ENCODE measurements at regions not wholly inside any gene's neighbourhood (a gene's known extent, or its start where the extent isn't known, plus 50 kb on each side); places are given as distances from the start of the nearest gene placed in this dataset.
"Not testable (repeated sequence)": the region's sequence is repeated elsewhere in the genome, so short reads cannot be mapped to it uniquely, and the experiment has no call there.

GRCh38 chr1:37380546-37380945 is 93.8 kb upstream of the ZC3H12A start:
- not testable (repeated sequence) for DNase-seq (ENCODE audit: low spot score)

- no peak for DNase-seq (ENCODE audit: low spot score)
These were observed 86.5 kb upstream of the ZC3H12A start for GRCh38 chr1:37387854-37388253.

GRCh38 chr1:37389327-37389726 is 85.1 kb upstream of the ZC3H12A start:
- no peak for DNase-seq (ENCODE audit: low spot score)

- DNase-seq (ENCODE audit: low spot score) = no peak
These were observed 83.0 kb upstream of the ZC3H12A start for GRCh38 chr1:37391211-37392011.

GRCh38 chr1:37392051-37392450 is 82.3 kb upstream of the ZC3H12A start:
- no peak for DNase-seq (ENCODE audit: low spot score)

- no peak for DNase-seq (ENCODE audit: low spot score)
These were observed 80.9 kb upstream of the ZC3H12A start for GRCh38 chr1:37393173-37394120.

GRCh38 chr1:37394574-37395464 is 79.6 kb upstream of the ZC3H12A start:
- no peak for DNase-seq (ENCODE audit: low spot score)

- DNase-seq (ENCODE audit: low spot score) = no peak
These were observed 76.3 kb upstream of the ZC3H12A start for GRCh38 chr1:37398096-37398495.

GRCh38 chr1:37399205-37399604 is 75.2 kb upstream of the ZC3H12A start:
- no peak for DNase-seq (ENCODE audit: low spot score)

GRCh38 chr1:37399830-37400464 is 74.4 kb upstream of the ZC3H12A start:
- DNase-seq (ENCODE audit: low spot score) = no peak

- DNase-seq (ENCODE audit: low spot score) = no peak
These were observed 73.7 kb upstream of the ZC3H12A start for GRCh38 chr1:37400466-37401225.

GRCh38 chr1:37403166-37403565 is 71.2 kb upstream of the ZC3H12A start:
- no peak for DNase-seq (ENCODE audit: low spot score)

- DNase-seq (ENCODE audit: low spot score) = no peak
These were observed 69.7 kb upstream of the ZC3H12A start for GRCh38 chr1:37404711-37405110.

- DNase-seq (ENCODE audit: low spot score) = no peak
These were observed 64.3 kb upstream of the ZC3H12A start for GRCh38 chr1:37410105-37410504.

- DNase-seq (ENCODE audit: low spot score) = no peak
These were observed 63.6 kb upstream of the ZC3H12A start for GRCh38 chr1:37410815-37411214.

GRCh38 chr1:37415611-37416244 is 58.7 kb upstream of the ZC3H12A start:
- DNase-seq (ENCODE audit: low spot score) = no peak

- DNase-seq (ENCODE audit: low spot score) = no peak
These were observed 53.9 kb upstream of the ZC3H12A start for GRCh38 chr1:37420456-37420855.

- peak; percentile 93 for DNase-seq (ENCODE audit: low spot score)
These were observed 50.6 kb upstream of the ZC3H12A start for GRCh38 chr1:37423810-37424209.

- no peak for DNase-seq (ENCODE audit: low spot score)
These were observed 49.9 kb upstream of the ZC3H12A start for GRCh38 chr1:37424523-37424922.

All from H4 (cell line).